Skeletal muscle tissue (tissue), 3 donors: ENCODE measurements at regions not wholly inside any gene's neighbourhood (a gene's known extent, or its start where the extent isn't known, plus 50 kb on each side); places are given as distances from the start of the nearest gene placed in this dataset.

Experiments
- H3K27ac ChIP-seq: one replicate; pipeline ENCODE4 v1.7.0; 2013; ENCODE audit warnings: mild to moderate bottlenecking, low read depth, low read length, inconsistent platforms
- H3K27me3 ChIP-seq, 3 donors: one replicate each; pipeline ENCODE4 v1.7.0; 2013; ENCODE audit warnings: low read length in 3 of 3; ENCODE audit not compliant: control insufficient read depth in 3 of 3, insufficient read depth in 3 of 3
- H3K36me3 ChIP-seq, 3 donors: one replicate each; pipeline ENCODE4 v1.7.0; 2013; ENCODE audit warnings: low read length in 3 of 3; ENCODE audit not compliant: control insufficient read depth in 3 of 3, insufficient read depth in 3 of 3
- H3K4me1 ChIP-seq, 3 donors: one replicate each; pipeline ENCODE4 v1.7.0; 2013; ENCODE audit warnings: low read length in 3 of 3, mild to moderate bottlenecking in 3 of 3; ENCODE audit not compliant: control insufficient read depth in 3 of 3, insufficient read depth in 3 of 3
- H3K4me3 ChIP-seq, 3 donors: one replicate each; pipeline ENCODE4 v1.7.0; 2013; ENCODE audit warnings: low read length in 3 of 3
- H3K9ac ChIP-seq, 3 donors: one replicate each; pipeline ENCODE4 v1.7.0; 2013; ENCODE audit warnings: low read length in 3 of 3, mild to moderate bottlenecking in 3 of 3, moderate library complexity in 2 of 3, low read depth in 1 of 3
- H3K9me3 ChIP-seq, 3 donors: one replicate each; pipeline ENCODE4 v1.7.0; 2013; ENCODE audit warnings: low read length in 3 of 3; ENCODE audit not compliant: control insufficient read depth in 3 of 3
- donor health status: Osteomylitis.

DNA sequence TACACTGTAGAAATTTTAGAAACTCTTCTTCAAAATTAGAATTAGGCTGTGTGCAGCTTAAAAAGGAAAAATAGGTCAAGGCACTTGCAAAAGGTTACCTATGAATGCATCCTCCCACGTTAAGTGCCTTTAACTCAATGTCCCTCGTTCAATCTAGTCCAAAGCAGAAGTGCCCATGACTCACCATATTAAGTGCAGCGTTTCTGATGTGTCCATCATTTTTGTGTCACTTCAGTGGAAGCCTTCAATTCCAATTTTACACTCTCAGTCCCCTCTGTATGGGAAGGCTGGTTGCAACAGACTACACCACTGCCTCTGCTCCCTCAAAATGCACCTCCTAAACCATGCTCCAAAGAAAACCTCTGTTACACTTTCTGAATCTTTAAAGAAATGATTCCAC, 53.4 kb downstream of the FOXB1 start:
- Histone ChIP-seq H3K9me3 (peaks cover 4 to 11% (median 5%) of the 10 kb centered on the region in 3 donors), H3K27ac (no peak overlapping the region), H3K4me1 (no peaks in the 10 kb centered on the region), H3K9ac (no peak overlapping the region), H3K27me3 (peaks cover 0 to 14% (median 7%) of the 10 kb centered on the region in 3 donors), H3K36me3 (no peaks in the 10 kb centered on the region), H3K4me3 (no peak overlapping the region)

DNA sequence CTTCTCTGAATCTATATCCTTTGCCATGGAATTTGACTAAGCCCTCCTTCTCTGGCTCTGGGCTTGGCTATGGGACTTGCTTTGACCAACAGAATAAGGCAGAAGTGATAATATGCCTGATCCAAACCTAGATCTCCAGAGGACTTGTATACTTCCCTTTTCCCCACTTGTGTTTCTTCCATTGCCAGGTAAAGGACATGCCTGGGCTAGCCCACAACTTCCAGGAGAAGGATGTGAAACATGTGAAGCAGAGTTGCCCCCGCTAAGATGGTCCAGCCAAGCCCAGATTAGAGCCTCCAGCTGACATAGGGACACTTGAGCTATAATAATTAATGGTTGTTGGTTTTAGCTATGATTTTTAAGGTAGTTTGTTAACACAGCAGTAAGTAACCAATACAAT, 55.1 kb downstream of the FOXB1 start:
- Histone ChIP-seq H3K27ac (no peak overlapping the region), H3K9ac (no peak overlapping the region)

DNA sequence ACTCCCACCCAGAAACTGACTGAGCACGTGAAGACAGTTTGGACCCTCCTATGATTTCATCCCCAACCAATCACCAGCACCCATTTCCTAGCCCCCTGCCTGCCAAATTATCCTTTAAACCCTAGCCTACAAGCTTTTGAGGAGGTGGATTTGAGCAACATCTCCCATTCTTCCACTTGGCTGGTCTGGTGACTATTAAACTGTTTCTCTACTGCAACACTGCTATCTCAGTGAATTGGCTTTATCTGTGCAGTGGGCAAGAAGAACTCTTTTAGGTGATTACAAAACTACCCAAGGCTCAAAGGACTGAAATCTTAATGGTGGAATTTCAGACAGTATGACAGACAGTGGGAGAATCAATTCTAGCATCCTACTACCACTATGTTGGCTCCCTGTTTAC, 57.6 kb downstream of the FOXB1 start:
- H3K27ac ChIP-seq: no peak overlapping the region
- peaks cover 0 to 11% (median 9%) of the 10 kb centered on the region in 3 donors for H3K27me3 ChIP-seq
- H3K4me3 ChIP-seq: no peak overlapping the region
- H3K36me3 ChIP-seq: no peaks in the 10 kb centered on the region
- peaks cover 5 to 11% (median 5%) of the 10 kb centered on the region in 3 donors for H3K9me3 ChIP-seq
- H3K4me1 ChIP-seq: no peaks in the 10 kb centered on the region
- H3K9ac ChIP-seq: no peak overlapping the region

More for the DNA sequence above, 55.1 kb downstream of the FOXB1 start:
- Histone ChIP-seq H3K27me3 (peaks cover 0 to 8% (median 7%) of the 10 kb centered on the region in 3 donors), H3K4me1 (no peaks in the 10 kb centered on the region), H3K36me3 (no peaks in the 10 kb centered on the region), H3K4me3 (no peak overlapping the region), H3K9me3 (peaks cover 5 to 11% (median 5%) of the 10 kb centered on the region in 3 donors)

DNA sequence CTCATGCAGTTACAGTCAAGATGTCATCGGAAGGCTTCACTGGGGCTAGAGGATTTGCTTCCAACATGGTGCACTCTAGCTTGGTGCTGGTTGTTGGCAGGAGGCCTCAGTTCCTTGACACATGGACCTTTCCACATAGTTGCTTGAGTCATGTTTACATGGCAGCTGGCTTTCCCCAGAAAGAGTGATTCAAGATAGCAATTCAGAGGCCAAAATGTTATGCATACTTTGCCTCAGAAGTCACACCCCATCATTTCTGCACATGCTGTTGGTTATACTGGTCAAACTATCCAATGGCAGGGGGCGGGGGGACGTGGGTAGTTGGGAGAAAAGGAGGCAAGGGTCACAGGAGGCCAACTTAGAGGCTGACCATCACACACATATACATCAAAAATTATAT, 58.7 kb downstream of the FOXB1 start:
- H3K4me1 ChIP-seq: no peaks in the 10 kb centered on the region
- no peak overlapping the region for H3K27ac ChIP-seq
- peaks cover 5 to 11% (median 5%) of the 10 kb centered on the region in 3 donors for H3K9me3 ChIP-seq
- no peak overlapping the region for H3K4me3 ChIP-seq
- H3K27me3 ChIP-seq: peaks cover 0 to 8% (median 6%) of the 10 kb centered on the region in 3 donors
- no peak overlapping the region for H3K9ac ChIP-seq
- H3K36me3 ChIP-seq: no peaks in the 10 kb centered on the region

DNA sequence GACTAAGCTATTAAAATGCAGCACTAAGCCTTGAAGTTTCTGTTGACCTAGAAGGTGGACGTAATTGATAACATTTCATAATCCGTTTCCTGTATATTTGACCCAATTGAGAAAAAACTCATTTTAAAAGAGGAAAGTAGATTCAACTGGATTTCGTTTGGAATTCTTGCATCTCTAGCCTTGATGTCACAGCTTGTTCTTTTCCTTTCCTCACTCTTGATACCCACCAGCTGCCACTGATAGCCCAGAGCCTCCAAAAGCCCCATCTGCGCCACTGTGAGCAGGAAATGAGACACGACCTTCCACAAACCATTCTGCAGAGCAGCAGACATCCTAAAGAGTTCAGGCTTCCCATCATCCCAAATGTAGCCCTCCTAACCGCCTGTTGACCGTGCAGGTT, 61.8 kb downstream of the FOXB1 start:
- H3K4me3 ChIP-seq: no peak overlapping the region
- peaks cover 0 to 10% (median 3%) of the 10 kb centered on the region in 3 donors for H3K27me3 ChIP-seq
- no peak overlapping the region for H3K27ac ChIP-seq
- no peaks in the 10 kb centered on the region for H3K4me1 ChIP-seq
- no peak overlapping the region for H3K9ac ChIP-seq
- H3K9me3 ChIP-seq: peaks cover 5 to 11% (median 5%) of the 10 kb centered on the region in 3 donors
- no peaks in the 10 kb centered on the region for H3K36me3 ChIP-seq

DNA sequence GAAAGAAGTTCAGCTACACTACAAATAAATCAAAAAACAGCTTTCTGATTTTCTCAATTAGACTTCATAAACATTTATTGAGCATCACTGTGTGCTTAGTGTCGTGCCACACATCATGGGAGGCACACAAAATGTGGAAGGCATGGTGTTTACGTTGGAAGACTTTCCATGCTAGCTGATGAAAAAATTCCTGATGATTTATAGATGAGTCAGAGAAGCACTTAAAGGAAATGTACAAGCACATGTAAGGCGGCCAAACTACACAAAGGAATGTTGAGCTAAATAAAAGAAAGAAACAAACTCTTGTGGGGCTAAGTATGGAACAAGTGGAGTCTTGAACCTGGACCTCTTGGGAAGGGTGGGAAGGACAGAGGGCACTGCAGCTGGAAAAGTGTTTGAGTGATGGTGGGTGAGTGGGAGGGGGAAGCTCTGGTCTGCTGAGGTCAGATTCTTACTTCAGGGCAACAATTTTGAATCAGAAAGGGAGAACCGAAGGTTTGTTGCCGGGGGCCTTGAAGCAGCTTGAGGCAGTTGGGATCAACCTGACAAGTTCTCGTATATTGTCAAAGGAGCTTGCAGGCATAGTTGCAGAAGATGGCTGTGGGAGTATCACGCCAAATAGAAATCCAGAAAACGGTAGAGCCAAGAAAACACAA, 66.9 kb downstream of the FOXB1 start:
- no peaks in the 10 kb centered on the region for H3K4me1 ChIP-seq
- H3K9me3 ChIP-seq: peaks cover 0 to 4% (median 0%) of the 10 kb centered on the region in 3 donors
- no peaks in the 10 kb centered on the region for H3K36me3 ChIP-seq
- no peak overlapping the region for H3K27ac ChIP-seq
- H3K9ac ChIP-seq: no peak overlapping the region
- no peak overlapping the region for H3K4me3 ChIP-seq
- peaks cover 0 to 10% (median 0%) of the 10 kb centered on the region in 3 donors for H3K27me3 ChIP-seq

DNA sequence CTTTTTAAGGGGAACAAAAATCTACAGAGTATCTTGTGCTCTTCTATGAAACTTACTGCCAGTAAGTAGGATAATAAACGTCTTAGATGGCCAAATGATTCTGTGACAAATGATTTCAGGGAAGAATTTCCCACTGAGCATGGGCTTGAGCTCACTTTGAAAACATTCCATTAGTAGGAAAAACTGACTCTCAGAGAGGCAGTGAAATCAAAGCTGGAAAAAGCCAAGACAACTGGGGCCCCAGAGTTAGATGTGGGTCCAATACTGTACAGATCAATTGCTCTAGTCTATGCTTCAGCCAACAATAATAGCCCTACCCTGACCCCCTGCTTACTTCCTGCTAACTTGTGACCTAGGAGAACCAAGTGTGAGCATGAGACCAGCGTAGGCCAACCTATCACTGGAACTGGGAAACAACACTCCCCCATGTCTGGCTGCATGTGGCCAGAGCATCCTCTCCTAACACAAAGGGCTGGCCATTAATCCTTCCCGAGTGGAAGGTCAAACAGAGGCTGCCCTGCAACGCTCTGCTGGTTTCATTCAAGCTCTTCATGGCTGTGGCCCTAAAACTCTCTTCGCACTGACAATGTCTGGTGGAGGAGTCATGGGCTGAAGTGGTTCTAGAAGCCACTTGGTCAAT, 68.8 kb downstream of the FOXB1 start:
- no peak overlapping the region for H3K27ac ChIP-seq
- H3K4me1 ChIP-seq: no peaks in the 10 kb centered on the region
- no peak overlapping the region for H3K9ac ChIP-seq
- peaks cover 0 to 4% (median 0%) of the 10 kb centered on the region in 3 donors for H3K9me3 ChIP-seq
- peaks cover 0 to 7% (median 0%) of the 10 kb centered on the region in 3 donors for H3K27me3 ChIP-seq
- no peak overlapping the region for H3K4me3 ChIP-seq
- no peaks in the 10 kb centered on the region for H3K36me3 ChIP-seq

DNA sequence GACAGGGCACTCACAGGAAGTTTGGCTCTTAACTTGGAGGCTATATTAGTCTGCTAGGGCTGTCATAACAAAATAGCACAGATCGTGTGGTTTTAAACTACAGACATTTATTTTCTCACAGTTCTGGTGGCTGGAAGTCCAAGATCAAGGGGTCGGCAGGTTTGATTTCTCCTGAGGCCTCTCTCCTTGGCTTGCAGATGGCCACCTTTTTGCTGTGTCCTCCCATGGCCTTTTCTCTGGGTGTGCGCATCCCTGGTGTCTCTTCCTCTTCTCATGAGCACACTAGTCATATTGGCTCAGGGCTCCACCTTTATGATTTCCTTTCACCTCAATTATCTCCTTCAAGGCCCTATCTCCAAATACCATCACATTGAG, 69.3 kb downstream of the FOXB1 start:
- Histone ChIP-seq H3K4me3 (no peak overlapping the region), H3K9ac (no peak overlapping the region), H3K9me3 (peaks cover 0 to 4% (median 0%) of the 10 kb centered on the region in 3 donors), H3K27me3 (peaks cover 0 to 7% (median 0%) of the 10 kb centered on the region in 3 donors), H3K36me3 (no peaks in the 10 kb centered on the region), H3K27ac (no peak overlapping the region), H3K4me1 (no peaks in the 10 kb centered on the region)

DNA sequence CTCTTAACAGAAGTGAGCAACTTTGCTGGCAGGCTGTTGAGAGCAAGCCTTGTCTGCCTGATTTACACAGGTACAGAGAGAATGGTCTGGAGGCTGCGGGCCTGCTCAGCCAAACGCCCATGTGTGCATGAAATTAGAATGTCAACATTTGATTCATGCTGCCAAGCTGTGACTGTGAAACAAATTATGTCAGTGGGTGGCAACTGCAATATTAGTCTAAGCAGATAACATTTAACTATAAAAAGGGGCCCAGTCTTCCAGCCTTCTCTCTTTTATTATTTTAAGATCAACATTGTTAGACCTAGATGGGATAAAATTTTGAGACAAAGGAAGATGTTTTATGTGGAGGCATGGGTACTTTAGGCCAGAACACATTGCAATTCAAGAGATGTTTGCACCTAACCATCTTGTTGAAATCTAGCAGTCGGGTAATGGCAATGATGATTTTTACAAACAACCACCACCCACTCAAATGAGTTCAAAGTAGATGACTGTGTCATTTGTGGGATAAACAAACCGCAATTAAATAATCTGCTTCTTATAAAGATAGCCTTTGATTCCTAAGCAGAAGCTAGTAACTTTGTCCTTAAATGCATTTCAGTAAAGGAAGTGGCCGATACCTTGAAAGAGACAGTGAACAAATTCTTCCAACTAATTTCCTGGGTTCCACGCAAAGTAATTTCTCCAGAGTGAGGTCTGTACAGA, 70.2 kb downstream of the FOXB1 start:
- no peak overlapping the region for H3K4me3 ChIP-seq
- H3K27ac ChIP-seq: no peak overlapping the region
- H3K27me3 ChIP-seq: peaks cover 0 to 4% (median 0%) of the 10 kb centered on the region in 3 donors
- no peaks in the 10 kb centered on the region for H3K4me1 ChIP-seq
- no peaks in the 10 kb centered on the region for H3K36me3 ChIP-seq
- H3K9ac ChIP-seq: no peak overlapping the region
- H3K9me3 ChIP-seq: peaks cover 0 to 4% (median 0%) of the 10 kb centered on the region in 3 donors

DNA sequence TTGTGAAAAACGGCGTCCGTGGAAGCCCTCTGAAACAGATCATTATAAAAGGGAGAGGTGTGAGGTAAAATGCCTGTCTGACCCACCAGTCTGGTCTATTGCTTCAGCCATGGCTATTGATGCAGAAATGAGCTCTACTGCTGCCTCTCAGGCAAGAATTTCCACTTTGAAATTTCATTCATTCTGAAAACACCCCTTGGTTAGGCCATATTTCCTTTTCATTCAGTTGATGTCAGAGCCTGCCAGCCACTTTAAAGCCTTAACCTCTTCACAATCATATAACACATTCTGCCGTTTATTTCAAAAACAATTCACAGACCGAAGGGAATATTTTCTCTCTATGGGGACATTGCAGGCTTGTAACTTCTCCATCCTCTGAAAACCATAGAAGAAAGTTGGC, 71.9 kb downstream of the FOXB1 start:
- Histone ChIP-seq H3K4me3 (no peak overlapping the region), H3K27ac (no peak overlapping the region), H3K9ac (no peak overlapping the region), H3K27me3 (peaks cover 0 to 6% (median 0%) of the 10 kb centered on the region in 3 donors), H3K9me3 (peaks cover 0 to 4% (median 0%) of the 10 kb centered on the region in 3 donors), H3K36me3 (no peaks in the 10 kb centered on the region), H3K4me1 (no peaks in the 10 kb centered on the region)
